ENCODE measurements at regions not wholly inside any gene's neighbourhood (a gene's known extent, or its start where the extent isn't known, plus 50 kb on each side); places are given as distances from the start of the nearest gene placed in this dataset.
"Not testable (repeated sequence)": the region's sequence is repeated elsewhere in the genome, so short reads cannot be mapped to it uniquely, and the experiment has no call there.

DNA sequence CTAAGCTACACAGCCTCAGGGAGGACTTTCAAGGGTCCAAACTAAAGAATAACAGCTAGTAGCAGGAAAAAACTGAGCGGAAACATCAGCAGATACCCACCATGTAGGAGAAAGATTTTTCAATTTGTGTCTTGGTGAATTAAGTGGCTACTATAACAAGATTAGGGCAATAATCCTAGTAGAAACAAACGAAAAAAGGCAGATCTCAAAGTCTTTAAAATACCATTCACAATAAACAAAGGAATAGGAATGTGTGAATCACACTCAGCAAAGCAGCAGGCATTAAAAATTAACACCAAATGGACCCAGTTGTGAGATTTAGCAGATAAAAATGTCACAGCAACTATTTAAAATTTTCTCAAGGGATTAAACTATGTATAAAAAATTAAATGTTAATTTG lies 761.2 kb downstream of the TENT5A start:
- DNase-seq = no peak

DNA sequence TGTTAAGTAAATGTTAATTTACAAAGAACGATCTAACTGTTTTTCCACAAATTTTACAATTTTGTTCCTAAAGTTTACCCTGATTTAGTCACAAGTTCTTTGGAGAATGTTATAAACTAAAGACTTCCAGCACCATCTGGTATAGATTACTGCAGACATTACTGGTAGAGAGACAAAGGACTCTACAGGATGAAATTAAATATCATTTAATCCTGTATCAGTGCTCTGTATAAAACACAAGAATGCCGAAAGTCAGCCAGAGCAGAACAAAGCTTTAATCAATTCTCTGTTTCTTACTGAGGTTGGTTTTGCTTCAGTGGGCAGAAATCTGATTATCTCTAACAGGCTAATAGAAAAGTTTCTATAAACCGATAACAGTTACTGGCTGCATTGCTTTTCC lies 763.6 kb downstream of the TENT5A start:
- no peak for DNase-seq

DNA sequence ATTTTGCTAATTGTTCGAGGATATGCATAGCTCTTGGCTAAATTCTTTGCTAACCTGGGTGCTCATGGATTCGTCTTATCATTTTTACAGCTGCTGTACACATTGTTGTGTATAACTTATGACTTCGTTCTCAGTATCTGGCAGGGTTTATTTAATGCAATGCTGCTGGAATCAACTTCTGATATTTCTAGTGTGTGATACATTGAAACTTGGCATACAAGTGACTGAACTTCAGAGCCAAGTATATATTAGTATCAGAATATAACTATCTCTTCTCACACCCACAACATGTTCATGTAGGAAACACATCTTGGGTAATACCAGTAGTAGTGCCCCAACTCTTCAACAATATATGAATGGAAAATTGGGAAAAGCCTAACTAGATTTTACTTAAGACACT lies 764.2 kb downstream of the TENT5A start:
- no peak for DNase-seq

DNA sequence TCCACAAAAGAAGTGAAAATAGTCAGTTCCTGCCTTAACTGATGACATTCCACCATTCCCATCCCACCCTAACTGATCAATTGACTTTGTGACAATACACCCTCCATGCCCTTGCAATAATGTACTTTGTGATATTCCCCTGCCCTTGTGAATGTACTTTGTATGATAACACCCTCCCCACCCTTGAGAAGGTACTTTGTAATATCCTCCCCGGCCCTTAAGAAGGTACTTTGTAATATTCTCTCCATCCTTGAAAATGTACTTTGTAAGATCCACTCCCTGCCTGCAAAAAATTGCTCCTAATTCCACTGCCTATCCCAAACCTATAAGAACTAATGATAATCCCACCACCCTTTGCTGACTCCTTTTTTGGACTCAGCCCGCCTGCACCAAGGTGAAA lies 771.3 kb downstream of the TENT5A start:
- DNase-seq = not testable (repeated sequence)

DNA sequence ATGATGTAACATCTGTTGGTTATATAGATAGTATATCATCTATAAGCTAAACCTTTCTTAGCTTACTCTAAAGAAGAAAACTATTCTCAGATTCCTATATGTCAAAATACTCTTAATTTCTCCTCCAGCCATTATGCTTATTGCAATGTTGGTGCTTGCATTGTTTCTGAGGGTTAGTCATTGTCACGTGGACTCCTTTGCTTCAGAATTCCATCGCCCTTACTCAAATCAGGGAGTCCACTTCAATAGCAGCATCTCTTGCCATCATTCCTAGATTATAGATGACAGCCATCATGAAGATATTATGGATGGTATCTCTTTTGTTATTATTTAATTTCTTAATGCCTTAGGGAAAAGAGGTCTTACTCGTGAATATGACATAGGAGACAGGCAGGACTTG lies 776.1 kb downstream of the TENT5A start:
- DNase-seq = peak; percentile 9

DNA sequence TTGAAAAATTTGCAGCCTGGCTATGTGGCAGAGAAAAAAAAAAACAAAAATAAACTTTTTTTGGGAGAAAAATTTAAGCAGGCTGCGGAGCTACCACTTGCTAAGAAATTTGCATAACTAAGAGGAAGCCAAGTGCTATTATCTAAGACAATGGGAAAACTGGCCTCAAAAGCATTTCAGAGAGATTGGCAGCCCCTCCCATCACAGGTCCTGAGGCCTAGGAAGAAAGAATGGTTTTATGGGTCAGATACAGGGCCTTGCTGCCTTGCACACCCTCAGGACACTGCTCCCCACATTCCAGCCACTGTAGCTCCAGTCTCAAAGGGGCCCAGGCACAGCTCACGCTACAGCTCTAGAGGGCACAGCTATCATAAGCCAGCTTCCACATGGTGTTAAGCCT lies 777.9 kb downstream of the TENT5A start:
- no peak for DNase-seq

DNA sequence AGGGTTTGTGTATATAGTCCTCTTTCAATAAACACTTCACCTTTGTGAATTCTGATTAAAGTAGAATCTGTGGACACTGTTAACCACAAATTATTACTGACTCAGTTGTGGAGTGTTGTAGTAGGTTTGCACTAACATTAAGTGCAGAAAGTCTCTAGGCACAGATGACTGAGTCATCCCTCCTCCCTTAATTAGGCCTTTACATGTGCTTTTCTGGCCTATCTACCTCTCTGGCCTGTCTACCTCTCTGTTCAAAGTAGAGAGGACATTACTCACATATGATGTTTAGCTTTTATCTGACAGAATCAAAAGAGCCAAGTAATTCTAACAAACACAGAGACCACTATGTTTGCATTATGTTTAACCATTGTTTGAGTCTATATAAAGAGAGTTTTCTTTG lies 783.0 kb downstream of the TENT5A start:
- no peak for DNase-seq

DNA sequence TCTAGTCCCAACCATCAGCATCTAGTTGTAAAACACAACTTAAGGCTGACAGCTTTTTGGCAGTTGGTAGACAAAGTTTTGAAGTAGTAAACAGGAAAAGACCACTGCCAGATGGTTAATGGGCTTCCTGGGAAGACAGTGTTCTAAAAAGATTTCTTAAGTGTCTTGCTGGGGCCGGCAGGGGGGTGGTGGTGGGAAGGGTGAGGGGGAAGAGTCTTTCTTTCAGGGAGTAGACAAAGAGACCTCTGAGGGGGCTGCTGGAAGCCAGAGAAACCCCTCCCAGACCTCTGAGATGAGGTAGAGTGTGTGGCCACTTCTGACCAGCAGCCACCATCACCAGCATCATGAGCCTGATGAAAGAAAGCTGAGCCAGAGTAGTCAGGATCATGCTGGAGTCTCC lies 784.9 kb downstream of the TENT5A start:
- DNase-seq = no peak

DNA sequence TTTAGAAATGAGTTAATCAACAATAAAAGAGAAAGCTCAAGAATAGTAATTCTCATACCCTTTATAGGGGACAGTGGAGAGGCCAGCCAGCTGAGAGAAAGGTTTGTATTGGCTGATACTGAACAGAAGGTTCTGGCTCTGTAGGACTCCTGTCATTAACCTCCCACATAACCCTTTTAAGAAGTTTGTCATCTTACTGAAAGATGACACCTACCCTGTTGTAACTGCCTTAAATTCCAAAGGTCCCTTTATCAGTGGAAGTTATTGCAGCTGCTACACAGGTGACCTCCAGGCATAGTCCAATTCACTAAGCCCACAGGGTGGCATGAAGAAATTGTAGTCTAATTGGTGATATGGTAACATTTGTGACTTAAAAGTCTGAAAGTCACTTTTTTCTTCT lies 790.1 kb downstream of the TENT5A start:
- DNase-seq = no peak

DNA sequence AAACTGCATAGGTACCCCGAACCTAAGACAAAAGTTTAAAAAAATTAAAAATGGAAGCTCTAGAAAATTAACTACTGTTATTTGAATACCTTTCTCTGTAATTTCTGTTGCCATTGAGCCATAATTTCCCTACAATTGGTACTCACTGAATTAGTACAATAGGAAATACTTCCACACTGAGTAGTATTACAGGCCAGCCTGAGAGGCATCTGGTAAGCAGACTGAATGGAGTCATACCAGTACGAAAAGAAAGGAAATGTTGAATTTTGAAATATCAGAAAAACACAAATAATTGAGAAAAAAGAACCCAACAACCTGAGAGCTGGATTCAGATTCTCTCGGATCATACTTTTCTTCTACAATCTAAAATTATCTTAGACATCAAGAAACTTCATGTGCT lies 791.3 kb downstream of the TENT5A start:
- DNase-seq = no peak

DNA sequence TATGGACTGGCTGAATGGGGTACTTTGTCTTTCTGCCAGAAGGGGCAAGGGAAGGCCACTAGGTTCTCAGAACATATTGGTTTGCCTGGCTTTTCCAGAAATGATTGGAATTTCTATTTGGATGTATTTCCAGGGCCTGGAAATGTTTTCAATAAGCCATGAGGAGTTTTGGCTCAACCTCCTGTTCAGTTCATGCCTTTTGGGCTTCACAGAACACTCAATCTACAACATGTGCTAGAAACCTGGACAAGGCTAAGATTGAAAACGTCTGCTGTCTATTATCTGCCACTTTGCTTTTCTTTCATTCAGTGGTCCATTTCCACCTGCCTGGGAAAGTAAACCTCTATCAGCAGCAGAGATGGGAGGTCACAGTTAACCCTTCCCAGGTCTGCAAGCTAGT lies 793.4 kb downstream of the TENT5A start:
- no peak for DNase-seq

DNA sequence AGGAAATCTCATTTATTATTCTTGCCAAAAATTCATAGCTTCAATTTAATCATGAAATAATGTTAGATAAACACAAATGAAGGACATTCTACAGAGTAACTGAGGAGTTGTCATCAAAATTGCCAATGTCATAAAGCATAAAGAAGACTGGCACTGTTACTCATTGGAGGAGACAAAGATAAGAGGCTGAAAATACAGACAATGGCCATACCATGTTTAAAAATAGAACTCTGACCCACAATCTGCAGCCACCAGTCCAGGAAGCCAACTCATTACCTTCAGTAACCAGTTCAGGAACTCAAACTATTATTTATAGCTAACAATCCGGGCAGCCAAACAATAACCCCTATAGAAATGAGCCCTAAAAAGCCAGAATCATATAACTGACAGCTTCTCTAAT lies 795.6 kb downstream of the TENT5A start:
- DNase-seq = no peak

DNA sequence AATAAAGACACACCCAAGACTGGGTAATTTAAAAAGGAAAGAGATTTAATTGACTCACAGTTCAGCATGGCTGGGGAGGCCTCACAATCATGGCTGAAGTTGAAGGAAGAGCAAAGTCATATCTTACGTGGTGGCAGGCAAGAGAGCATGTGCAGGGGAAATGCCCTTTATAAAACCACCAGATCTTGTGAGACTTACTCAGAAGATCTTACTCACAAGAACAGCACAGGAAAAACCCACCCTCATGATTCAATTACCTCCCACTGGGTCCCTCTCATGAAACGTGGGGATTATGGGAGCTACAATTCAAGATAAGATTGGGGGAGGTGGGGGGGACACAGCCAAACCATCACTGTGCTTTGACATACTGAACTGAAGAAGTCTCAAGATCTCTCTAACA lies 800.0 kb downstream of the TENT5A start:
- DNase-seq = not testable (repeated sequence)

DNA sequence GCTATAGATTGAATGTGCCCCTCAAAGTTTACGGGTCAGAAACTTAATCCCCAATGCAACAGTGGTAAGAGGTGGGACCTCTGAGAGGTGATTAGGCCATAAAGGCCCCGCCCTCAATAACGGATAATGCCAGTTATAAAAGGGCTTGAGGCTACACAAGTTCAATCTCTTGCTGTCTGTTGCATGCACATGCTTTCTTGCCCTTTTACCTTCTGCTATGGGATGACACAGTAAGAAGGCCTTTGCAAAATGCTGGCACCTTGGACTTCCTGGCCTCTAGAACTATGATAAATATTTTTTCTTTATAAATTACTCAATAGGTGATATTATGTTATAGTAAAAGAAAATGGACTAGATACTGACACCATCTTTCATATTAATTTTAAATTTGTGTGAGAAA lies 806.1 kb downstream of the TENT5A start:
- no peak for DNase-seq

DNA sequence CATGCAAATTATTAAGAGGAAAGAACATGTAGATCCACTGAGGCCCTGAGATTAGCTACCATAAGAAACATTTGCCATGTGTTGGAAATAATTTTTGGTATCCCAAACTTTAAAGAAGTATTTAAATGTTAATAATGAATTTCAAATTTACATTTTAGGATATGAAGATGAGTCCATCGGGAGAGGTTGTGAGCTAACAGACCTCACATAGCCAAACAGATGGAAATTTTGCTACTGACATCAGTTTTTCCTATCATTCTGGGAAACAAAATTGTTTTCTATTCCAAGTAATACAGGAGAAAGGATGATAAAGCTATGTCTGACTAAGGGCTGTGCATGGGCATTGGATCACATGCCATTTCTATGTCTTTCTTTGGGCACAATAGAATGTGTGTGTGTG lies 809.6 kb downstream of the TENT5A start:
- no peak for DNase-seq

DNA sequence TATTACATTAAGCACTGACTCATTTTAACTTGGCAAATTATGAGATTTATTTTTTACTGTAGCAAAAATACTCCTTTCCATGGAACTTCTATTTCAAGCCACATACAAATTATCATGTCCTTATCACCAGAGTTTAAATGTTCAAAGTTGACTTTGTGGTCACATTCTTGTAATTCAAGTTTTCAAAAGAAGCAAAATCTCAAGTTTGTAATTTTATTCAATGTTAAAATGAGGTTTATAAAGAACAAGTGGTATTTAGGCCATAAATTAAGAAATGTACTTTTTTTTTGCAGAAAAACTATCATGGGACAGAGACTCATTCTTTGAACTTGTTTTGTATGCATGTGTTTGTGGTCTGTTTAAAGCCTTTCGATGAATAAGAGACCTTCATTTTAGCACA lies 811.5 kb downstream of the TENT5A start:
- DNase-seq = no peak

DNA sequence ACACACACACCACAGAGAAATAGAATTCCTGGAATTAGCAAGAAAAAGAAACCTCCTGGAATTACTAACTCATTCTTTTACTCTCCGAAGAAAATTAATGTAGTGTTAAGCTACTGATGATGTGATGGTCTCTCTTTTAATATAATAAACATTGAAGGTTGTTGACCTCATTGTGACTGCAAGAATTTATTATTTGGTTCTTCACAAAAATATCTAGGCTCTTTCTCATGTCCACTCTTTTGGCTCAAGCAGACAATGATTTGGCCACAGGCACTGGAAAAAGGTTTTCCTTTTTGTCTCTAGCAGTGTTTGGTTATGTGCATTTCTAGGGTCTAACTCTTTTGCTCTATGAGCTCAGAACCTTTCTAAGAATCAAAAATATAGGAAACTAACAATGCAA lies 811.9 kb downstream of the TENT5A start:
- no peak for DNase-seq

DNA sequence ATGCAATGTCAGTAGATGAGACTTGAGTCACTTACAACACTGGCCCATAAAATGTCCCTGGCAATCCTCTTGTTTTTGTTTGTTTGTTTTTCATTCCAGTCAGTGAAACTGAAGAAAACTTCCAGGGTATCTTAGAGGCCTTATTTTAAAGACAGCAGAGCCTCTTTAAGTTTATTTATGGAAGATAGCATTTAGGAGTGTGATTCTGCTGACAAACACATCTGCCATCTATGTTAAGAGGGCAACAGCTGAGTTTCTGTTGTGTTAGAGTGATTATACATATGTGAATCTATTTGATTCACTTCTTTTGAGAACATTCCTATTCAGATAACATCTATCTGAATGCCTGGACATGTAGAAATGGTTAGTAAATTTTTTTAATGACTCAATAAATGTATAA lies 812.6 kb downstream of the TENT5A start:
- no peak for DNase-seq

DNA sequence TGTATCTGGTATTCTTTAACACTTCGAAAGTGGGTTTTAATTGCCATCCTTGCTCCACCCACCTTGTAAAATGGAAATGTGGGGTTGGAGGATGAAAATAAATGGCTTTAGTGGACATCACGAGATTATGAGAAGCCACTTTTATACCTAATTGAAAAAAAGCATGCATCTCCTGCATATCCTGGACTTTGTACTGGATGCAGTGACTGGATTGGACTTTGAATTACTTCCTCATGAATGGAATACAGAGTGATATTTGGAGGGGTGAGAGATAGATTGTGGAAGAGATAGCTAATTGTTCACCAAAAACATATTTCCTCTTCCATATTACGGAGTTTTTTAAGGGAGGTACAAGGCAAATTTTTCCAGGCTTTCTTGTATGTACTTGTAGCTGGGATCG lies 813.0 kb downstream of the TENT5A start:
- no peak for DNase-seq

DNA sequence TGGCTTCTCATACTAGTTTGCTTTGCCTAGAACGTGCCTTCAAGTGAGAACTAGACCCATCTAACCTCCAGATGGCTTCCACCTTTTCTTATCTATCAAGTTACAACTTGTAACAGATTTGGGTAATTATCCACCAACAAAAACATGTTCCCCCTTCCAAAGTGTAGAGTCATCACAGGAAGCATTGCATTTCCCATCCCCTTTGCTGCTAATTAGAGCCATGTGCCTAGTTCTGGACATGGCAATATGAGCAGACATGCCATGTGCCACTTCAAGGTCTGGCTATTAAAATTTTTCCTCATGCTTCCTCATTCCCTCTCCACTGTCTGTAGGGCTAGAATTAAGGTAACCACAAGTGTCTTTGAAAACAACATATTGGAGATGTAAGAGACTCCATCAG lies 814.4 kb downstream of the TENT5A start:
- DNase-seq = peak; percentile 2

DNA sequence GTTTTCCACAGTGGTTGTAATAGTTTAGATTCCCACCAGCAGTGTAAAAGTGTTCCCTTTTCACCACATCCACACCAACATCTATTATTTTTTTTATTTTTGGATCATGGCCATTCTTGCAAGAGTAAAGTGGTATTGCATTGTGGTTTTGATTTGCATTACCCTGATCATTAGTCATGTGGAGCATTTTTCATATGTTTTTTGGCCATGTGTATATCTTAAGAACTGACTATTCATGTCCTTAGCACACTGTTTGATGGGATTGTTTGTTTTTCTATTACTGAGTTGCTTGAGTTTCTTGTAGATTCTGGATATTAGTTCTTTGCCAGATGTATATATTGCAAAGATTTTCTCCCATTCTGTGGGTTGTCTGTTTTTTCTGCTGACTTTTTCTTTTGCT lies 820.1 kb downstream of the TENT5A start:
- peak; percentile 66 for DNase-seq

DNA sequence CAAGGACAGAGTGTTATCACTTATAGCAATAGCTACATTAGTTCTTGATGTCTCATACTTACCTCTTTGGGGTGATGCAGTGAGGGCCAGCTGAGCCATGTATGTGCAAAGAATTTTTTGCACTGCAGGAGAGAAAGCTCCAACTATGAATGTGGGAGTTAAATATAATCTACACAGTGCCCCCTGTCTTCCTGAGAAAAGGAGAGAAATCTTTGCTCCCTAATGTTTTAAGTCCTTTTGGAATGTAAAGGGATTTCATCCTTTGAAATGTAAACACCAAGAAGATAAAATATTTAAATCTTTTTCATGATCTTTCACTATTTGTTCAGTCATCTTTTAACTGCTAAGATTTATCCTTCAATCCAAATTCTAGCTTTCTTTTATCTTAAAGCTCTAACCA lies 822.1 kb downstream of the TENT5A start:
- no peak for DNase-seq

DNA sequence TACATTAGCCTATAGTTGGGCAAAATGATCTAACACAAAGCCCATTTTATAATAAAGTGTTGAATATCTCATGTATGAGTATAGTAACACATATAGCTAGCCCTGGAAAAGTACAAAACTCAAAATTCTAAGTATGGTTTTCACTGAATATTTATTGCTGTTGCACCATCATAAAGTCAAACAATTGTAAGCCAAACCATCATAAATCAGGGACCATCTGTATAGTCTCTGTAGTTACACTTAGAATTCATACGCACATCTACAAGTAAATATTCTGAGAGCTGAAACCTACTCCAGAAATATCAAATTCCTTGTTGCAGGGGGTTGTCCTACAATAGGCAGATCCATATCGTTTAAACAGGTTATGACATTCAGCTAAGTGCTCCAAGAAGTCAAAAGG lies 817.3 kb downstream of the BCKDHB start:
- no peak for DNase-seq

DNA sequence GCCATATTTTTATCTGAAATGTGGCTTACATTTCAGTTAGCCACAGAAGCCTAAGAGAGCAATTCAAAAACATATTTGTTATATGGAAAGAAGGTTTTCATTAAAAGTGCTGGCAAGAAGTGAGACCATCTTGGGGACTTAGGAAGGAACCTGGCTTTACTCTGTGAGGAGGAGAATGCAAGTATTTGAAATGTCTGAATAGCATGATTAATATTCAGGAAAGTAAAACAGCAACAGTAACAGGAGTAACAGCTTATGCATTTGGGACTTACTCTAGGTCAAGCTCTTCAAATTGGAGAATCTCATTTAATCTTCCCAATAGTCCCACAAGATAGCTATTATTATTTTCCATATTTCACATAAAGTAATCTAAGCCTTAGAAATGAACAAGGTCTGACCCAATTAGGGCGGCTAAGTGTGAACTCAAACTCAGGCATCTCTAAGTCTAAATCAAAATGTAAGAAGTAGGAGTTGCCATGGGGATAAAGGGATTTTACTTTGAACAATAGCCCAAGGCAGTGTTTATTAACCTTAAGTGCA lies 816.5 kb downstream of the BCKDHB start:
- DNase-seq = no peak

DNA sequence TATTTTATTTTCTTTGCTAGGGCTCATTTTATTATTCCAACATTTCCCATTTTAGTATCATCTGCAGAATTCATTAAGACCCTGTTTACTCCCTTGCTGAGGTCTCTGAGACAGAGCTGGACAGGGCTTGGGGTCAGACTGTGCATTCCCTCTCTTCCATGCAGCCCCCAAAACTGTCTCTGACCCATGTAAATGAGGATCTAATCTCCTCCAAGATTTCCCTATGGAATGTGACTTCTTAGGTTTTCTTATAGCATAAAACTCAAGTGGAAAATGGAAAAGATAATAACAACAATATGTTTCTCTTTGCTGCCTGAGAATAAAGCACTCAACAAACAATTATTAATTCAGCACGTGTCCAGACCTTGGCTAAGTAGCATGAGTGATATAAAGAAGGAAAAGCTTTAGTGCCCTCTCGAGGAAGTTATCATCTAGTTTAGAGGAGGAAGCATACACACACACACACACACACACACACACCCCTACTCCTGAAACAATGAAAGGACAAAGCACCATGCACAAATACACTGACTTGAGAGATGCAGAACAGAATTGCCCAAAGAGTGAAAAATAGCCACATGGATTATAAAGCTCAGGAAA lies 815.5 kb downstream of the BCKDHB start:
- DNase-seq = no peak

Measured in fibroblast of skin of back (primary cell).